Pancreas (tissue), 10 donors: ENCODE measurements at regions not wholly inside any gene's neighbourhood (a gene's known extent, or its start where the extent isn't known, plus 50 kb on each side); places are given as distances from the start of the nearest gene placed in this dataset.
A peak's percentile ranks its signal among the peaks of the same experiment; 100 is the strongest.
"Not testable (repeated sequence)": the region's sequence is repeated elsewhere in the genome, so short reads cannot be mapped to it uniquely, and the experiment has no call there.

ENCODE experiments used
- ATAC-seq, 4 donors: fragments of 200-7000 bp; cut with Tn5 transposase; one replicate each; pipeline versions ENCODE4 v1.8.0 to v1.9.1; 2020; ENCODE audit warnings: mild to moderate bottlenecking in 4 of 4, moderate library complexity in 4 of 4
- DNase-seq, 6 donors: peaks; one replicate each; pipeline ENCODE4 v3.0.0-alpha.2; 2020
- FAIRE-seq: peaks from 2 replicates; lab custom pipeline; 2012; peaks lifted over from hg19 to GRCh38; lab: Jason Lieb, UNC
- H3K27ac ChIP-seq, 4 donors: fragments of 200-600 bp; sonication (generic); 1 replicate in 3 of 4; 2 replicates in 1 of 4; pipeline versions ENCODE4 v1.5.0 to v1.8.0; 2020
- H3K27me3 ChIP-seq, 4 donors: fragments of 200-600 bp; one replicate each; pipeline ENCODE4 v1.8.0; 2021
- H3K36me3 ChIP-seq, 3 donors: fragments of 200-600 bp; sonication (generic) in 1 of 3; one replicate each; pipeline versions ENCODE4 v1.5.0 to v1.8.0; 2020 to 2021
- H3K4me1 ChIP-seq, 3 donors: fragments of 200-600 bp; one replicate each; pipeline ENCODE4 v1.8.0; 2021
- H3K4me3 ChIP-seq, 4 donors: fragments of 200-600 bp; sonication (generic) in 2 of 4; one replicate each; pipeline versions ENCODE4 v1.5.0 to v1.8.0; 2020 to 2021
- H3K9me3 ChIP-seq, 4 donors: fragments of 200-600 bp; one replicate each; pipeline ENCODE4 v1.8.0; 2021
- CTCF ChIP-seq, 4 donors: fragments of 200-600 bp; sonication (generic) in 3 of 4; IDR thresholded peaks; one replicate each; pipeline versions ENCODE4 v1.5.0 to v1.8.0; 2021; ENCODE audit warnings: antibody characterized with exemption in 4 of 4
- WGBS, 2 donors: extraction: QIAGEN DNeasy Blood & Tissue Kit; methylation state at CpG; one replicate each; pipeline ENCODE4 v1.1.7; 2013; 5-methylcytosine and 5-hydroxymethylcytosine counted together
- intact Hi-C, 3 donors: fragments of 100-400 bp; cut with DNase I; formaldehyde crosslinking; loops; one replicate each; pipeline versions ENCODE4 v1.11.1 to v1.14.2; 2022
- donor health status: healthy with polysubstance abuse.
- donor health status: DM: no; HTN: no; CAD: no; lungs with moderate emphysema.
- donor health status: DM: no; HTN: no; CAD: no.
- donor health status: control.
- donor health status: control.
- donor health status: Bipolar disorder and iron deficiency.
- donor health status: DM: yes; HTN: yes; CAD: no.
- donor health status: DM: no; HTN: no; CAD: no.
- donor health status: DM: no; HTN: no; CAD: no.
- donor health status: DM: yes; HTN: yes; CAD: no.

- DNase-seq (peak in 1 of 6 donors; percentile 51), FAIRE-seq (no peak), ATAC-seq (peak in 1 of 4 donors; percentile 2)
- Histone ChIP-seq H3K9me3 (no peaks in the 10 kb centered on the region), H3K4me1 (peaks cover 0 to 11% (median 0%) of the 10 kb centered on the region in 3 donors), H3K27ac (peak overlapping the region in 1 of 4 donors; percentile 51), H3K27me3 (no peaks in the 10 kb centered on the region), H3K36me3 (no peaks in the 10 kb centered on the region), H3K4me3 (no peak overlapping the region)
- intact Hi-C loops, result loop anchor here in 1 of 3 donors (10.0 kb wide), 1 partner anchor 113 kb away; no protein-coding TSS in a partner anchor
- no peak for TF ChIP-seq CTCF (IDR thresholded peaks at IDR 0.05)
- 77 to 82% methylated on average over 5 of the region's 5 CpGs for WGBS, 2 donors
Measured at GRCh38 chr15:92801774-92802464, 98.2 kb upstream of the CHD2 start.

GRCh38 chr15:92803536-92803851, 96.6 kb upstream of the CHD2 start:
- 75 to 100% methylated on average over 1 of the region's 1 CpG for WGBS, 2 donors
- no peak overlapping the region for H3K4me3 ChIP-seq
- H3K4me1 ChIP-seq, result peaks cover 0 to 16% (median 0%) of the 10 kb centered on the region in 3 donors
- H3K36me3 ChIP-seq, result no peaks in the 10 kb centered on the region
- no peak for FAIRE-seq
- H3K9me3 ChIP-seq, result no peaks in the 10 kb centered on the region
- no peak for DNase-seq
- no peak for ATAC-seq
- H3K27me3 ChIP-seq, result no peaks in the 10 kb centered on the region
- no peak for TF ChIP-seq CTCF (IDR thresholded peaks at IDR 0.05)
- H3K27ac ChIP-seq, result peak overlapping the region in 2 of 4 donors; percentile 89 to 93
- intact Hi-C loops, result loop anchor here in 1 of 3 donors (10.0 kb wide), 1 partner anchor 111 kb away; no protein-coding TSS in a partner anchor

- peak in 3 of 6 donors; percentile 21 to 65 (median 59) for DNase-seq
- Histone ChIP-seq H3K27ac (peak overlapping the region in 3 of 4 donors; percentile 28 to 93 (median 89)), H3K36me3 (no peaks in the 10 kb centered on the region), H3K9me3 (no peaks in the 10 kb centered on the region), H3K4me3 (no peak overlapping the region), H3K27me3 (no peaks in the 10 kb centered on the region), H3K4me1 (peaks cover 0 to 16% (median 0%) of the 10 kb centered on the region in 3 donors)
- 77 to 79% methylated on average over 5 of the region's 5 CpGs for WGBS, 2 donors
- intact Hi-C loops, result loop anchor here in 1 of 3 donors (10.0 kb wide), 1 partner anchor 111 kb away; no protein-coding TSS in a partner anchor
- peak; percentile 23 to 75 (median 56) for ATAC-seq
- FAIRE-seq, result no peak
- TF ChIP-seq CTCF (IDR thresholded peaks at IDR 0.05), result no peak
Measured at GRCh38 chr15:92803852-92804609, 96.1 kb upstream of the CHD2 start.

- FAIRE-seq, H3K36me3 ChIP-seq, H3K4me3 ChIP-seq, H3K9me3 ChIP-seq, H3K27me3 ChIP-seq, ATAC-seq, DNase-seq: not testable (repeated sequence)
- Histone ChIP-seq H3K27ac (peak overlapping the region in 2 of 4 donors; percentile 89 to 93), H3K4me1 (peaks cover 0 to 16% (median 0%) of the 10 kb centered on the region in 3 donors)
- WGBS, 2 donors, result 95 to 97% methylated on average over 5 of the region's 5 CpGs
- intact Hi-C loops, result loop anchor here in 1 of 3 donors (10.0 kb wide), 1 partner anchor 110 kb away; no protein-coding TSS in a partner anchor
Measured at GRCh38 chr15:92804610-92804936, 95.6 kb upstream of the CHD2 start.

- no peaks in the 10 kb centered on the region for H3K9me3 ChIP-seq
- 95 to 96% methylated on average over 10 of the region's 10 CpGs for WGBS, 2 donors
- H3K4me3 ChIP-seq, result no peak overlapping the region
- peaks cover 0 to 19% (median 4%) of the 10 kb centered on the region in 3 donors for H3K4me1 ChIP-seq
- intact Hi-C loops, result loop anchor here in 2 of 3 donors (5.0 to 10.0 kb wide), 2 partner anchors 97 to 110 kb away; partner anchors contain the start of gene CHD2 (in 1 of the 2)
- FAIRE-seq (no peak), DNase-seq (no peak), ATAC-seq (no peak)
- peak overlapping the region in 2 of 4 donors; percentile 89 to 93 for H3K27ac ChIP-seq
- TF ChIP-seq CTCF (IDR thresholded peaks at IDR 0.05), result no peak
- H3K36me3 ChIP-seq, result no peaks in the 10 kb centered on the region
- no peaks in the 10 kb centered on the region for H3K27me3 ChIP-seq
Measured at GRCh38 chr15:92805080-92805690, 94.9 kb upstream of the CHD2 start.

- ATAC-seq, H3K9me3 ChIP-seq, H3K36me3 ChIP-seq, H3K4me3 ChIP-seq, FAIRE-seq, H3K27me3 ChIP-seq, DNase-seq: not testable (repeated sequence)
- Histone ChIP-seq H3K27ac (peak overlapping the region in 1 of 4 donors; percentile 89), H3K4me1 (peaks cover 0 to 26% (median 13%) of the 10 kb centered on the region in 3 donors)
- intact Hi-C loops, result loop anchor here in 2 of 3 donors (5.0 to 10.0 kb wide), 2 partner anchors 96 to 109 kb away; partner anchors contain the start of gene CHD2 (in 1 of the 2)
- WGBS, 2 donors, result 95 to 97% methylated on average over 11 of the region's 11 CpGs
Measured at GRCh38 chr15:92806171-92806570, 94.0 kb upstream of the CHD2 start.
